GM13977 (cell line): ENCODE measurements at regions not wholly inside any gene's neighbourhood (a gene's known extent, or its start where the extent isn't known, plus 50 kb on each side); places are given as distances from the start of the nearest gene placed in this dataset.
"Not testable (repeated sequence)": the region's sequence is repeated elsewhere in the genome, so short reads cannot be mapped to it uniquely, and the experiment has no call there.

Source experiments
- DNase-seq: peaks from one replicate; pipeline ENCODE4 v3.0.0; 2012; ENCODE audit warnings: low spot score
- CTCF ChIP-seq: IDR thresholded peaks from 2 replicates; pipeline ENCODE4 v1.5.1; 2012; ENCODE audit warnings: mild to moderate bottlenecking, control low read depth; ENCODE audit not compliant: insufficient read depth; ENCODE audit errors: extremely low read depth, missing control alignments
- in situ Hi-C: fragments of 300-500 bp; cut with MboI; formaldehyde crosslinking; loops from one replicate; pipeline ENCODE4 v1.12.0; 2022; ENCODE audit warnings: low sequenced_read_pairs, low pct_unique_long_range_greater_than_20kb, mixed read lengths, inconsistent platforms; ENCODE audit not compliant: unreplicated experiment

DNA sequence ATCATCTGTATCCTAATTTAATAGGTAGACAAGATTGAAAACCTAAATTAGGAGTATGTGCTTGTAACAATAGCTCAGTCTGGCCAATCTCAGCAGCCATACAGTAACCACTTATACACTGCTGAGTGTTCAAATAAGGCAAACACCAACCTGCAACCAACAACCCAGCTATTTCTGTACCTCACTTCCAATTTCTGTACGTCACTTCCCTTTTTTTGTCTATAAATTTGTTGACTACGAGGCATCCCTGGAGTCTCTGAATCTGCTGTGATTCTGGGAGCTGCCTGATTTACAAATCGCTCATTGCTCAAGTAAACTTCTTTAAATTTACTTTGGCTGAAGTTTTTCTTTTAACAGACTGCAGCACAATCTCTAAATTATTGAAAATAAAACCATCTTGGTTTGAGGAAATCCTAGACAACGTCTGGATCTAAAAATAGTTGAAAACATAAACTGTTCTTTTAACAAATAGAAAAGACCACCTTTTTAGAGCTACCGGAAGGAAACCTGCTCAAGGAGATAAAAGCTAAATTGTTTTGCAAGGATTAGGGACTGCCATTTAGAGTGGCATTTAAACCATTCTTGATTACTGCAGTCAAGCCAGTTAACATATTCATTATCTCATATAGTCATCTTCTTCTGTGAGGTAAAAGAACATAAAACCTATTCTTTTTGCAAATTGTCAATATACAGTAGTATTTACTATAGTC is 778.1 kb downstream of the SH3BGRL start:
- in situ Hi-C loops = no loop called here
- TF ChIP-seq CTCF = no peak
- no peak for DNase-seq

- in situ Hi-C loops = not testable (repeated sequence)
Observed at GRCh38 chrX:81987217-81987616, 785.3 kb downstream of the SH3BGRL start.

GRCh38 chrX:81996166-81996565 is 794.3 kb downstream of the SH3BGRL start:
- DNase-seq = no peak
- in situ Hi-C loops = no loop called here
- no peak for TF ChIP-seq CTCF

More at GRCh38 chrX:81987217-81987616, 785.3 kb downstream of the SH3BGRL start:
- not testable (repeated sequence) for DNase-seq

GRCh38 chrX:82029571-82030218 is 827.8 kb downstream of the SH3BGRL start:
- in situ Hi-C loops = no loop called here
- TF ChIP-seq CTCF = no peak
- no peak for DNase-seq

- in situ Hi-C loops = no loop called here
- no peak for DNase-seq
- no peak for TF ChIP-seq CTCF
Observed at GRCh38 chrX:82031250-82031649, 829.3 kb downstream of the SH3BGRL start.

GRCh38 chrX:82038793-82039192 is 836.9 kb downstream of the SH3BGRL start:
- DNase-seq = no peak
- no peak for TF ChIP-seq CTCF
- in situ Hi-C loops = no loop called here

DNA sequence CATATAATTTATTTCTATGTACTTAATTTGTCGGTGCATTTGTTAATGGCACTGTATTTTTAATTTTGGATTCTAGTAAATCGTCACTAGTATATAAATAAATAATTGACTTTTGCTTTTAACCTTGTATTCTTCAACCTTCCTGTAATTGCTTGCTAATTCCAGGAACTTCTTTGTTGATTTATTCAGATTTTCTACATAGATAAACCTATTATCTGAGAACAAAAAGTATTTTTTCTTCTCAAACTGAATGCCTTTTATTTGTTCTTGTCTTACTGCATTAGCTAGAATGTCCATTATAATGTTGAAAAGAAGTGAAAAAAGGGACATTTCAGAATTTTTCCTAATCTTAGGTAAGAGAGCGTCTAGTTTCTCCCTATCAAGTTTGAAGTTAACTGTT is 839.1 kb downstream of the SH3BGRL start:
- in situ Hi-C loops = no loop called here
- no peak for TF ChIP-seq CTCF
- no peak for DNase-seq
